H9 (cell line): ENCODE measurements at regions not wholly inside any gene's neighbourhood (a gene's known extent, or its start where the extent isn't known, plus 50 kb on each side); places are given as distances from the start of the nearest gene placed in this dataset.

Source experiments
- DNase-seq: peaks from one replicate; pipeline ENCODE4 v3.0.0-alpha.2; 2017
- H2AFZ ChIP-seq: one replicate; pipeline ENCODE4 v1.6.1; 2013; ENCODE audit warnings: mild to moderate bottlenecking, low read length, control low read depth, moderate library complexity
- H2AK5ac ChIP-seq: 2 replicates; pipeline ENCODE4 v1.6.1; 2013; ENCODE audit warnings: low read length, control low read depth, mixed read lengths; ENCODE audit not compliant: insufficient read length
- H2BK120ac ChIP-seq: one replicate; pipeline ENCODE4 v1.6.1; 2013; ENCODE audit warnings: low read depth, mild to moderate bottlenecking, low read length, control low read depth, inconsistent platforms; ENCODE audit not compliant: poor library complexity, severe bottlenecking
- H2BK12ac ChIP-seq: 2 replicates; pipeline ENCODE4 v1.6.1; 2013; ENCODE audit warnings: low read length, control low read depth, mixed read lengths, low read depth; ENCODE audit not compliant: insufficient read length
- H2BK15ac ChIP-seq: 2 replicates; pipeline ENCODE4 v1.6.1; 2013; ENCODE audit warnings: low read depth, low read length, control low read depth
- H2BK20ac ChIP-seq: one replicate; pipeline ENCODE4 v1.6.1; 2013; ENCODE audit warnings: low read depth, mild to moderate bottlenecking, low read length, control low read depth, inconsistent platforms; ENCODE audit not compliant: poor library complexity, severe bottlenecking
- H2BK5ac ChIP-seq: 2 replicates; pipeline ENCODE4 v1.6.1; 2013; ENCODE audit warnings: low read length, control low read depth, mixed read lengths; ENCODE audit not compliant: insufficient read length
- H3K14ac ChIP-seq: 2 replicates; pipeline ENCODE4 v1.6.1; 2013; ENCODE audit warnings: low read length, control low read depth; ENCODE audit not compliant: insufficient read depth
- H3K18ac ChIP-seq: 2 replicates; pipeline ENCODE4 v1.6.1; 2013; ENCODE audit warnings: low read depth, mild to moderate bottlenecking, mixed read lengths, low read length, control low read depth; ENCODE audit not compliant: insufficient read length
- H3K23ac ChIP-seq: 2 replicates; pipeline ENCODE4 v1.6.1; 2013; ENCODE audit warnings: low read length, control low read depth, mixed read lengths, low read depth; ENCODE audit not compliant: insufficient read length
- H3K23me2 ChIP-seq: 2 replicates; pipeline ENCODE4 v1.6.1; 2013; ENCODE audit warnings: low read depth, mild to moderate bottlenecking, mixed read lengths, low read length, control low read depth; ENCODE audit not compliant: insufficient read length, poor library complexity, severe bottlenecking
- H3K27ac ChIP-seq: 2 replicates; pipeline ENCODE4 v1.5.1; 2013; ENCODE audit warnings: low read length, control low read depth, mixed read lengths, low read depth; ENCODE audit not compliant: insufficient read length
- H3K27me3 ChIP-seq: 2 replicates; pipeline ENCODE4 v1.6.1; 2013; ENCODE audit warnings: low read length, control low read depth, inconsistent platforms; ENCODE audit not compliant: insufficient read depth
- H3K4ac ChIP-seq: 2 replicates; pipeline ENCODE4 v1.6.1; 2013; ENCODE audit warnings: low read depth, mild to moderate bottlenecking, control low read depth, inconsistent platforms, low read length, moderate library complexity
- H3K4me1 ChIP-seq: 2 replicates; pipeline ENCODE4 v1.6.1; 2013; ENCODE audit warnings: low read length, control low read depth, inconsistent platforms; ENCODE audit not compliant: insufficient read depth
- H3K4me2 ChIP-seq: 2 replicates; pipeline ENCODE4 v1.6.1; 2013; ENCODE audit warnings: low read length, control low read depth, mixed read lengths; ENCODE audit not compliant: insufficient read length, insufficient read depth
- H3K56ac ChIP-seq: 2 replicates; pipeline ENCODE4 v1.6.1; 2013; ENCODE audit warnings: low read depth, mild to moderate bottlenecking, mixed read lengths, low read length, control low read depth; ENCODE audit not compliant: insufficient read length
- H3K79me1 ChIP-seq: 2 replicates; pipeline ENCODE4 v1.6.1; 2013; ENCODE audit warnings: low read depth, mild to moderate bottlenecking, moderate library complexity, low read length, control low read depth, inconsistent platforms; ENCODE audit not compliant: insufficient read depth, poor library complexity, severe bottlenecking
- H3K79me2 ChIP-seq: 2 replicates; pipeline ENCODE4 v1.6.1; 2013; ENCODE audit warnings: low read length, control low read depth, inconsistent platforms; ENCODE audit not compliant: insufficient read depth
- H3K9ac ChIP-seq: 2 replicates; pipeline ENCODE4 v1.6.1; 2013; ENCODE audit warnings: low read length, control low read depth, mixed read lengths; ENCODE audit not compliant: insufficient read length; ENCODE audit errors: extremely low read depth
- H3K9me3 ChIP-seq: one replicate; pipeline ENCODE4 v1.6.1; 2013; ENCODE audit warnings: low read depth, low read length, inconsistent platforms; ENCODE audit not compliant: control insufficient read depth
- H3T11ph ChIP-seq: one replicate; pipeline ENCODE4 v1.6.1; 2013; ENCODE audit warnings: mild to moderate bottlenecking, low read length, control low read depth, inconsistent platforms
- H4K20me1 ChIP-seq: one replicate; pipeline ENCODE4 v1.6.1; 2013; ENCODE audit not compliant: control insufficient read depth, insufficient read length, insufficient read depth
- H4K5ac ChIP-seq: 2 replicates; pipeline ENCODE4 v1.6.1; 2013; ENCODE audit warnings: low read depth, mild to moderate bottlenecking, mixed read lengths, low read length, control low read depth; ENCODE audit not compliant: insufficient read length
- H4K8ac ChIP-seq: replicated peaks from 2 replicates; pipeline ENCODE4 v1.6.1; 2013; ENCODE audit warnings: low read length, control low read depth, mixed read lengths, low read depth; ENCODE audit not compliant: insufficient read length
- H4K91ac ChIP-seq: 2 replicates; pipeline ENCODE4 v1.6.1; 2013; ENCODE audit warnings: low read depth, mild to moderate bottlenecking, moderate library complexity, mixed read lengths, low read length, control low read depth; ENCODE audit not compliant: insufficient read length
- H3K27ac Mint-ChIP-seq, 3 experiments: 2 replicates in 2 of 3; 3 replicates in 1 of 3; pipeline ENCODE4 v1.8.0; 2020 to 2021; ENCODE audit warnings: mixed read lengths in 3 of 3, mild to moderate bottlenecking in 1 of 3, moderate library complexity in 1 of 3
- H3K27me3 Mint-ChIP-seq: 2 replicates; pipeline ENCODE4 v1.8.0; 2021; ENCODE audit warnings: low read depth, mild to moderate bottlenecking, moderate library complexity, mixed read lengths
- H3K36me3 Mint-ChIP-seq, 3 experiments: 2 replicates in 2 of 3; 3 replicates in 1 of 3; pipeline ENCODE4 v1.8.0; 2020 to 2021; ENCODE audit warnings: low read depth in 3 of 3, mixed read lengths in 3 of 3; ENCODE audit not compliant: insufficient read depth in 1 of 3
- H3K4me1 Mint-ChIP-seq, 2 experiments: 2 replicates each; pipeline ENCODE4 v1.8.0; 2020; ENCODE audit warnings: mixed read lengths in 2 of 2
- H3K4me3 Mint-ChIP-seq, 2 experiments: 2 replicates in 1 of 2; 3 replicates in 1 of 2; pipeline ENCODE4 v1.8.0; 2020 to 2021; ENCODE audit warnings: mild to moderate bottlenecking in 2 of 2, mixed read lengths in 2 of 2, moderate library complexity in 1 of 2
- H3K9me3 Mint-ChIP-seq, 2 experiments: 2 replicates in 1 of 2; 3 replicates in 1 of 2; pipeline ENCODE4 v1.8.0; 2020; ENCODE audit warnings: mild to moderate bottlenecking in 2 of 2, mixed read lengths in 2 of 2, moderate library complexity in 1 of 2
- CTCF ChIP-seq: fragments of 200-600 bp; sonication (generic); conservative IDR thresholded peaks from 3 replicates; pipeline ENCODE4 v1.8.0; 2021; ENCODE audit warnings: antibody characterized with exemption, mild to moderate bottlenecking
- WGBS: extraction: QIAGEN DNeasy Blood & Tissue Kit; methylation state at CpG from one replicate; pipeline ENCODE4 v1.1.7; 2013; ENCODE audit warnings: missing lambda C conversion rate, low lambda C conversion rate, mixed read lengths; ENCODE audit not compliant: insufficient read length; ENCODE audit errors: extremely low coverage; 5-methylcytosine and 5-hydroxymethylcytosine counted together

- no peak overlapping the region for H3T11ph ChIP-seq
- no peak overlapping the region for H2BK120ac ChIP-seq
- no peak for DNase-seq
- no peak overlapping the region for H3K18ac ChIP-seq
- no peak overlapping the region for H2BK20ac ChIP-seq
- WGBS, result no CpG with 5 or more reads among the region's 7 CpGs
- no peaks in the 10 kb centered on the region for H3K23me2 ChIP-seq
- Mint-ChIP-seq H3K27ac (no peak overlapping the region; a peak in 1 of 7 replicates), H3K27me3 (peaks cover 6% of the 10 kb centered on the region), H3K9me3 (no peaks in the 10 kb centered on the region; a peak in 1 of 5 replicates), H3K4me3 (no peak overlapping the region), H3K4me1 (peaks cover 20 to 43% of the 10 kb centered on the region in 2 experiments), H3K36me3 (no peaks in the 10 kb centered on the region; a peak in 1 of 7 replicates)
- no peak overlapping the region for H3K23ac ChIP-seq
- H2AK5ac ChIP-seq, result no peak overlapping the region
- H4K5ac ChIP-seq, result no peak overlapping the region
- no peaks in the 10 kb centered on the region for H3K79me1 ChIP-seq
- H4K91ac ChIP-seq, result no peak overlapping the region
- peaks cover 2% of the 10 kb centered on the region; the same call in 1 of the 2 replicates for H3K4me1 ChIP-seq
- H3K9ac ChIP-seq, result no peak overlapping the region
- H2AFZ ChIP-seq, result no peak overlapping the region
- H3K4me2 ChIP-seq, result no peak overlapping the region
- H3K56ac ChIP-seq, result no peak overlapping the region
- TF ChIP-seq CTCF, result no peak
- H2BK5ac ChIP-seq, result no peak overlapping the region
- H2BK15ac ChIP-seq, result no peak overlapping the region
- H3K4ac ChIP-seq, result no peak overlapping the region
- H2BK12ac ChIP-seq, result no peak overlapping the region
- no peaks in the 10 kb centered on the region for H3K9me3 ChIP-seq
- no peak overlapping the region for H4K8ac ChIP-seq
- H3K14ac ChIP-seq, result no peak overlapping the region
- no peaks in the 10 kb centered on the region for H3K79me2 ChIP-seq
- no peaks in the 10 kb centered on the region for H3K27me3 ChIP-seq
- H3K27ac ChIP-seq, result no peak overlapping the region
- H4K20me1 ChIP-seq, result no peaks in the 10 kb centered on the region
Observed at GRCh38 chr17:36856222-36856621, 81.1 kb upstream of the LHX1 start.
